GM23338 (cell line): ENCODE measurements at regions not wholly inside any gene's neighbourhood (a gene's known extent, or its start where the extent isn't known, plus 50 kb on each side); places are given as distances from the start of the nearest gene placed in this dataset. TPM values are rescaled to one million over a fixed set of nuclear protein-coding genes. Genes with fewer than 3 reads are reported as not detected.

ENCODE experiments used
- small RNA-seq: library from RNA; depleted of rRNA; stranded (forward); fragments of <200 nt; gene quantifications from one replicate; pipeline ENCODE3, GENCODE V24; 2014; ENCODE audit warnings: low replicate concordance

Small RNA genes in the stretch of these regions (small RNA-seq; reads per million reads assigned to genes)
- not detected for gene RNU6-1031P
